Keratinocyte (primary cell): ENCODE measurements at regions not wholly inside any gene's neighbourhood (a gene's known extent, or its start where the extent isn't known, plus 50 kb on each side); places are given as distances from the start of the nearest gene placed in this dataset.

Source experiments
- CTCF ChIP-seq, 3 experiments: IDR thresholded peaks in 1 of 3; conservative IDR thresholded peaks in 1 of 3; optimal IDR thresholded peaks in 1 of 3; 2 replicates in 2 of 3; 3 replicates in 1 of 3; pipeline versions ENCODE3 to v1.5.1; 2011; ENCODE audit warnings: low read length in 3 of 3, mild to moderate bottlenecking in 3 of 3, moderate library complexity in 2 of 3, control low read depth in 1 of 3, inconsistent platforms in 1 of 3; ENCODE audit not compliant: insufficient read depth in 2 of 3; ENCODE audit errors: extremely low read depth in 1 of 3
- EZH2 ChIP-seq: IDR thresholded peaks from one replicate; pipeline ENCODE4 v1.6.1; 2012; ENCODE audit warnings: inconsistent platforms, mild to moderate bottlenecking, low read length, moderate library complexity

- no peak for TF ChIP-seq CTCF (optimal IDR thresholded peaks at IDR 0.05 in 1 of 3, IDR thresholded peaks at IDR 0.05 in 1 of 3, conservative IDR thresholded peaks at IDR 0.05 in 1 of 3; ENCODE audit: extremely low read depth in 1 of 3, insufficient read depth in 2 of 3, low read length in 3 of 3)
- no peak for TF ChIP-seq EZH2
These were observed 429.2 kb downstream of the OTOL1 start for GRCh38 chr3:161925749-161926360.
